Osteoblast (primary cell): ENCODE measurements at regions not wholly inside any gene's neighbourhood (a gene's known extent, or its start where the extent isn't known, plus 50 kb on each side); places are given as distances from the start of the nearest gene placed in this dataset.

ENCODE experiments used
- DNase-seq: peaks from one replicate; pipeline ENCODE4 v3.0.0; 2011; ENCODE audit warnings: low spot score, mixed read lengths; ENCODE audit not compliant: insufficient read length; ENCODE audit errors: missing footprints
- H2AFZ ChIP-seq: 2 replicates; pipeline ENCODE4 v1.6.0; 2011; ENCODE audit warnings: mild to moderate bottlenecking, low read length
- H3K27ac ChIP-seq: 2 replicates; pipeline ENCODE4 v1.5.1; 2011; ENCODE audit warnings: mild to moderate bottlenecking, low read depth, low read length, moderate library complexity
- H3K27me3 ChIP-seq: 2 replicates; pipeline ENCODE4 v1.6.0; 2012; ENCODE audit warnings: mild to moderate bottlenecking, control low read depth, inconsistent platforms, low read length, moderate library complexity; ENCODE audit not compliant: insufficient read depth
- H3K36me3 ChIP-seq: 2 replicates; pipeline ENCODE4 v1.5.1; 2011; ENCODE audit warnings: mild to moderate bottlenecking, low read length, control low read depth, moderate library complexity; ENCODE audit not compliant: insufficient read depth
- H3K4me1 ChIP-seq: 2 replicates; pipeline ENCODE4 v1.5.1; 2011; ENCODE audit warnings: mild to moderate bottlenecking, low read length, control low read depth, moderate library complexity; ENCODE audit not compliant: insufficient read depth
- H3K4me2 ChIP-seq: 2 replicates; pipeline ENCODE4 v1.6.0; 2011; ENCODE audit warnings: mild to moderate bottlenecking, low read length; ENCODE audit not compliant: insufficient read depth
- H3K4me3 ChIP-seq: fragments of 200-600 bp; sonication (generic); 3 replicates; pipeline ENCODE4 v1.5.1; 2012; ENCODE audit warnings: mild to moderate bottlenecking, low read length, inconsistent platforms; ENCODE audit not compliant: insufficient read depth
- H3K79me2 ChIP-seq: 2 replicates; pipeline ENCODE4 v1.6.0; 2012; ENCODE audit warnings: mild to moderate bottlenecking, low read length, control low read depth, inconsistent platforms; ENCODE audit not compliant: insufficient read depth
- H3K9me3 ChIP-seq: 2 replicates; pipeline ENCODE4 v1.5.1; 2011; ENCODE audit warnings: low read depth, low read length, control low read depth
- H4K20me1 ChIP-seq: 2 replicates; pipeline ENCODE4 v1.6.0; 2012; ENCODE audit warnings: mild to moderate bottlenecking, low read length, control low read depth; ENCODE audit not compliant: insufficient read depth
- TF ChIP-seq, protein P1 (sequence below): IDR thresholded peaks from 2 replicates; pipeline ENCODE4 v1.5.1; 2011; ENCODE audit warnings: mild to moderate bottlenecking, low read depth, low read length, moderate library complexity; ENCODE audit errors: extremely low read depth

DNA sequence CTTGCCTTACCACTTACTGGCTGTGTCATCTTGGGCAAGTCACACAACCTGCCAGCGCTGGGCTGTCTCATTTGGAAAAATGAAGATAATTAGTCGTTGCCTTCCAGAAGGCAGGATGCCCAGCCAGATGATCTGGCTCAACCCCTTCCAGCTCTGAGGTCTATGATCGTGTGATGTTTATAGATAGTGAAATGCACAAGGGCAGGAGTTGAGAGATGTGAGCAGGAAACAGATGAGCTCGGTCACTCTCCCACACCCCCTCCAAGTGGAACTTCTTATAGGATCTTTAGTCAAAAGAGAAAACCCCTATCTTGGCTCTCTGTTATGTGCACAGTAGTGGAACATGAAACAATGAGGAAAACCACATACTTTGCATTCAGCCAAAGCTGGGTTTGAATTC lies 336.8 kb upstream of the PPARGC1A start:
- TF ChIP-seq, protein P1, sequence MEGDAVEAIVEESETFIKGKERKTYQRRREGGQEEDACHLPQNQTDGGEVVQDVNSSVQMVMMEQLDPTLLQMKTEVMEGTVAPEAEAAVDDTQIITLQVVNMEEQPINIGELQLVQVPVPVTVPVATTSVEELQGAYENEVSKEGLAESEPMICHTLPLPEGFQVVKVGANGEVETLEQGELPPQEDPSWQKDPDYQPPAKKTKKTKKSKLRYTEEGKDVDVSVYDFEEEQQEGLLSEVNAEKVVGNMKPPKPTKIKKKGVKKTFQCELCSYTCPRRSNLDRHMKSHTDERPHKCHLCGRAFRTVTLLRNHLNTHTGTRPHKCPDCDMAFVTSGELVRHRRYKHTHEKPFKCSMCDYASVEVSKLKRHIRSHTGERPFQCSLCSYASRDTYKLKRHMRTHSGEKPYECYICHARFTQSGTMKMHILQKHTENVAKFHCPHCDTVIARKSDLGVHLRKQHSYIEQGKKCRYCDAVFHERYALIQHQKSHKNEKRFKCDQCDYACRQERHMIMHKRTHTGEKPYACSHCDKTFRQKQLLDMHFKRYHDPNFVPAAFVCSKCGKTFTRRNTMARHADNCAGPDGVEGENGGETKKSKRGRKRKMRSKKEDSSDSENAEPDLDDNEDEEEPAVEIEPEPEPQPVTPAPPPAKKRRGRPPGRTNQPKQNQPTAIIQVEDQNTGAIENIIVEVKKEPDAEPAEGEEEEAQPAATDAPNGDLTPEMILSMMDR, result no peak
- Histone ChIP-seq H3K9me3 (no peaks in the 10 kb centered on the region), H3K4me2 (peak overlapping the region; percentile 83), H2AFZ (peak overlapping the region; percentile 79), H3K36me3 (no peaks in the 10 kb centered on the region), H3K79me2 (no peaks in the 10 kb centered on the region), H4K20me1 (no peaks in the 10 kb centered on the region), H3K4me1 (peaks cover 16% of the 10 kb centered on the region), H3K27ac (peak overlapping the region; percentile 45), H3K27me3 (peaks cover 3% of the 10 kb centered on the region), H3K4me3 (peak overlapping the region; percentile 54)
- DNase-seq, result no peak

DNA sequence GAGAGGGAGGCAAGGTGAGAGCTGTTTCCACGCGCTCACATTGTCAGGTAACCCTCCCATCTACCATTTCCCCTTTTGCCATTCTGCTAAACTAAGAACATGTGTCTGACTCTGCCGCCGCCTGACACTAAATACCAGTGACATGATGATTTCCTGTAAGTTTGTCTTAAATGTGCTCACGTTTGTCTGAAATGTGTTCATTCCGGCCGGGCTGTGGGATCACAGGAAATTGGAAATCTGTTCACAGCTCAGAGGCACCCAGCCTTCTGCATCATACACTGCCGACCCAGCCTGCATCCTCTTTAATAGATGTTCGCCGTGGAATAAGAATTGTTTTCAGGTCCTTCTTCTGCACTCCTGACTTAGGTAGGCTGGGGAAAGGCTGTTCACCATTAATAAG lies 336.2 kb upstream of the PPARGC1A start:
- Histone ChIP-seq H3K27ac (peak overlapping the region; percentile 45), H4K20me1 (no peaks in the 10 kb centered on the region), H3K4me3 (peak overlapping the region; percentile 54), H3K36me3 (no peaks in the 10 kb centered on the region), H2AFZ (peak overlapping the region; percentile 79), H3K4me1 (peaks cover 16% of the 10 kb centered on the region), H3K9me3 (no peaks in the 10 kb centered on the region), H3K27me3 (no peaks in the 10 kb centered on the region), H3K4me2 (peak overlapping the region; percentile 83), H3K79me2 (no peaks in the 10 kb centered on the region)
- TF ChIP-seq, protein P1, result no peak
- DNase-seq, result no peak

DNA sequence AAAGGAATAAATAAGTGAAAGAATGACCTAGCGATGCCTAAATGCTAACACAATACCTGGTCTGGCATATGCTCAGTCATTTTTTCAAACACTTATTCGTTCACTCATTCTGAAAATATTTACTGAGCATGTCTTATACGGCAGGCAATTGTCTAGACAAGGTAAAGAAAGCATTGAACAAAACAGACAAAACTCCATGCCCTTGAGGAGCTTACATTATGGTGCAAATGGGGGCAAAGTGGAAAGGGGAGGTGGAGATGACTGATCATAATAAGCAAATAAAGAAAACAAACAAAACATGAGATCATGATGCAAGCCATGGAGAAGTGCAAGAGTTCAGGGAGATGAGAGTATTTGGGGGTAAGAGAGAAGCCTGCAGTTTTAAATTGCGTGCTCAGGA lies 334.6 kb upstream of the PPARGC1A start:
- DNase-seq, result no peak
- TF ChIP-seq, protein P1, result no peak

DNA sequence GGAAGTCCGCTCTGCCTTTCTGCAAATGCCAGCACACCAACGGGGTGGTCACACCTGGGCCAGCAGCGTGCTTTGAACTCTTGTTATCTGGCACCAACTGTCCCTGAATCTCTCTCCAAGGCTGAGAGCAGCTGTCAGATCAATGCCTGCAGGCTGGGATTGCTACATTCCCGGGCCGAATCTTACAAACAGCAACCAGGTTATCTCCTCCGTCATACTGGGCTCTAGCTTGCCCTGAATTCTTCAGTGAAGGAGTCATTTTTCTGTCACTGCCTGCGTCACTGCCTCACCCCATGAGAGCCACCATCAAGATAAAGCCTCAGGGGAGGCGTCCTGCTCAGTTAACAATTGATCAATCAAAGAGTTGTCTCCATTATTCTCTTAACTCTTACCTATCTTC lies 329.4 kb upstream of the PPARGC1A start:
- no peaks in the 10 kb centered on the region for H3K4me1 ChIP-seq
- H4K20me1 ChIP-seq, result no peaks in the 10 kb centered on the region
- no peaks in the 10 kb centered on the region for H3K36me3 ChIP-seq
- H3K4me2 ChIP-seq, result no peak overlapping the region
- H3K27me3 ChIP-seq, result no peaks in the 10 kb centered on the region
- TF ChIP-seq, protein P1, result no peak
- H3K9me3 ChIP-seq, result no peaks in the 10 kb centered on the region
- no peak for DNase-seq
- no peak overlapping the region for H3K27ac ChIP-seq
- H2AFZ ChIP-seq, result no peak overlapping the region
- no peaks in the 10 kb centered on the region for H3K79me2 ChIP-seq
- H3K4me3 ChIP-seq, result no peak overlapping the region

More for the DNA sequence above, 334.6 kb upstream of the PPARGC1A start:
- Histone ChIP-seq H2AFZ (no peak overlapping the region), H3K4me1 (peaks cover 13% of the 10 kb centered on the region), H3K4me3 (no peak overlapping the region), H3K9me3 (no peaks in the 10 kb centered on the region), H3K4me2 (no peak overlapping the region), H4K20me1 (no peaks in the 10 kb centered on the region), H3K79me2 (no peaks in the 10 kb centered on the region), H3K36me3 (no peaks in the 10 kb centered on the region), H3K27ac (no peak overlapping the region), H3K27me3 (no peaks in the 10 kb centered on the region)
